HCT116 (cell line): ENCODE measurements at regions not wholly inside any gene's neighbourhood (a gene's known extent, or its start where the extent isn't known, plus 50 kb on each side); places are given as distances from the start of the nearest gene placed in this dataset.

Experiments used
- ATAC-seq: fragments of 200-7000 bp; cut with Tn5 transposase; 2 replicates; pipeline ENCODE4 v1.9.1; 2020; ENCODE audit warnings: mild to moderate bottlenecking, moderate library complexity
- BruUV-seq: library from RNA; stranded (reverse); fragments of 400-500 nt; replicated peaks from 2 replicates; lab custom pipeline; 2021; lab: Mats Ljungman, UMichigan
- CTCF ChIA-PET: fragments of 300-600 bp; sonication (Branson Sonifier 250); formaldehyde crosslinking; loops from one replicate; lab custom pipeline; 2021; ENCODE audit warnings: antibody characterized with exemption; lab: Charles Lee
- POLR2A ChIA-PET: fragments of 300-600, 350-600 bp; sonication (Branson Sonifier 250); formaldehyde crosslinking; loops from one replicate; lab custom pipeline; 2021; ENCODE audit warnings: antibody characterized with exemption; lab: Charles Lee
- RAD21 ChIA-PET, 2 experiments: fragments of 300-600 bp; sonication (Branson Sonifier 250); formaldehyde crosslinking; loops; one replicate each; lab custom pipeline; 2023; ENCODE audit warnings: low total read pairs in 2 of 2; ENCODE audit not compliant: uncharacterized antibody in 2 of 2, unreplicated experiment in 2 of 2, low non-redundant PET in 1 of 2; lab: Charles Lee
- DNase-seq: peaks from one replicate; pipeline ENCODE4 v3.0.0-alpha.2; 2010; ENCODE audit warnings: low read depth, low spot score
- H2AFZ ChIP-seq: fragments of 200-600 bp; shearing (Covaris generic), sonication (generic); 2 replicates; pipeline ENCODE4 v1.6.1; 2017; ENCODE audit warnings: low read depth, mixed run types, mixed read lengths, antibody characterized with exemption, low read length; ENCODE audit not compliant: poor library complexity, severe bottlenecking
- H3K27ac ChIP-seq: 2 replicates; pipeline ENCODE4 v1.5.1; 2012; ENCODE audit warnings: low read depth, low read length
- H3K27me3 ChIP-seq: fragments of 200-600 bp; sonication (generic); 2 replicates; pipeline ENCODE4 v1.6.1; 2016; ENCODE audit warnings: mixed run types, low read length, mixed read lengths; ENCODE audit not compliant: insufficient read depth
- H3K36me3 ChIP-seq, 2 experiments: fragments of 200-500 bp in 1 of 2; fragments of 200-600 bp in 1 of 2; sonication (Bioruptor generic) in 1 of 2; sonication (generic) in 1 of 2; 2 replicates each; pipeline versions ENCODE4 v1.5.1 to v1.6.1; 2014 to 2016; ENCODE audit warnings: low read length in 2 of 2, inconsistent platforms in 1 of 2, mixed read lengths in 1 of 2, mixed run types in 1 of 2; ENCODE audit not compliant: insufficient read depth in 2 of 2, control insufficient read depth in 1 of 2
- H3K4me1 ChIP-seq, 2 experiments: fragments of 200-600 bp in 1 of 2; sonication (generic) in 1 of 2; 2 replicates each; pipeline versions ENCODE4 v1.5.1 to v1.6.1; 2012 to 2017; ENCODE audit warnings: low read length in 2 of 2, inconsistent platforms in 1 of 2, mild to moderate bottlenecking in 1 of 2, mixed read lengths in 1 of 2, mixed run types in 1 of 2, moderate library complexity in 1 of 2; ENCODE audit not compliant: insufficient read depth in 2 of 2, control insufficient read depth in 1 of 2
- H3K4me2 ChIP-seq: fragments of 200-600 bp; sonication (generic); 2 replicates; pipeline ENCODE4 v1.6.1; 2017; ENCODE audit warnings: mixed run types, low read length, mixed read lengths
- H3K4me3 ChIP-seq, 2 experiments: fragments of 200-600 bp in 1 of 2; sonication (generic) in 1 of 2; replicated peaks in 1 of 2; 2 replicates each; pipeline ENCODE4 v1.5.1; 2011 to 2016; ENCODE audit warnings: low read length in 2 of 2, control low read depth in 1 of 2, low read depth in 1 of 2, mild to moderate bottlenecking in 1 of 2, mixed read lengths in 1 of 2, mixed run types in 1 of 2
- H3K79me2 ChIP-seq: fragments of 200-600 bp; sonication (generic); 2 replicates; pipeline ENCODE4 v1.6.1; 2017; ENCODE audit warnings: mild to moderate bottlenecking, mixed run types, low read length, moderate library complexity, mixed read lengths; ENCODE audit not compliant: insufficient read depth
- H3K9ac ChIP-seq: fragments of 200-600 bp; sonication (generic); 2 replicates; pipeline ENCODE4 v1.6.1; 2016; ENCODE audit warnings: low read length, mixed read lengths
- H3K9me2 ChIP-seq: fragments of 200-600 bp; sonication (generic), shearing (Covaris generic); 2 replicates; pipeline ENCODE4 v1.6.1; 2017; ENCODE audit warnings: mixed run types, mild to moderate bottlenecking, moderate library complexity; ENCODE audit not compliant: insufficient read depth
- H3K9me3 ChIP-seq, 2 experiments: fragments of 200-500 bp in 1 of 2; fragments of 200-600 bp in 1 of 2; sonication (Bioruptor generic) in 1 of 2; sonication (generic) in 1 of 2; 2 replicates each; pipeline ENCODE4 v1.6.1; 2014 to 2017; ENCODE audit warnings: low read length in 2 of 2, mixed read lengths in 2 of 2, inconsistent platforms in 1 of 2, low read depth in 1 of 2, mild to moderate bottlenecking in 1 of 2, mixed run types in 1 of 2, moderate library complexity in 1 of 2; ENCODE audit not compliant: control insufficient read depth in 1 of 2, insufficient read depth in 1 of 2
- H4K20me1 ChIP-seq: fragments of 200-600 bp; sonication (generic), shearing (Covaris generic); 2 replicates; pipeline ENCODE4 v1.6.1; 2017; ENCODE audit warnings: mixed run types, mild to moderate bottlenecking, moderate library complexity; ENCODE audit not compliant: insufficient read depth
- CBX3 ChIP-seq: IDR thresholded peaks from 2 replicates; pipeline ENCODE4 v1.6.1; 2012; ENCODE audit warnings: low read depth
- EZH2phosphoT487 ChIP-seq: fragments of 200-600 bp; IDR thresholded peaks from 2 replicates; pipeline ENCODE4 v1.6.1; 2018; ENCODE audit warnings: antibody characterized with exemption, borderline replicate concordance
- REST ChIP-seq: IDR thresholded peaks from 2 replicates; pipeline ENCODE4 v1.6.1; 2012; ENCODE audit warnings: low read depth
- YY1 ChIP-seq: IDR thresholded peaks from 2 replicates; pipeline ENCODE4 v1.6.1; 2011; ENCODE audit warnings: low read length, low read depth, moderate library complexity, mild to moderate bottlenecking; ENCODE audit not compliant: insufficient replicate concordance; ENCODE audit errors: extremely low read depth
- ZBTB33 ChIP-seq: IDR thresholded peaks from 2 replicates; pipeline ENCODE4 v1.6.1; 2011; ENCODE audit warnings: mild to moderate bottlenecking, low read length, moderate library complexity; ENCODE audit not compliant: insufficient replicate concordance; ENCODE audit errors: extremely low read depth
- intact Hi-C: fragments of 100-400 bp; cut with micrococcal nuclease; formaldehyde crosslinking; loops from 2 replicates; pipeline ENCODE4 v1.10.0; 2022

- DNase-seq (no peak), ATAC-seq (no peak)
- H3K27me3 ChIP-seq: no peaks in the 10 kb centered on the region
- H3K4me3 ChIP-seq: no peak overlapping the region
- intact Hi-C loops: no loop called here
- H3K79me2 ChIP-seq: no peaks in the 10 kb centered on the region
- no peak overlapping the region for H3K27ac ChIP-seq
- no peaks in the 10 kb centered on the region for H4K20me1 ChIP-seq
- POLR2A ChIA-PET: no interaction called here
- no peaks in the 10 kb centered on the region for H3K36me3 ChIP-seq
- H3K4me1 ChIP-seq: no peaks in the 10 kb centered on the region
- no peaks in the 10 kb centered on the region for H3K9me2 ChIP-seq
- TF ChIP-seq YY1 (no peak), ZBTB33 (no peak), REST (no peak), CBX3 (no peak), EZH2phosphoT487 (no peak)
- no peak overlapping the region for H3K4me2 ChIP-seq
- no peak overlapping the region for H3K9ac ChIP-seq
- CTCF ChIA-PET: no interaction called here
- H3K9me3 ChIP-seq: no peaks in the 10 kb centered on the region
- no peak overlapping the region for H2AFZ ChIP-seq
- BruUV-seq: no TSS peak
- RAD21 ChIA-PET: no interaction called here
Measured at GRCh38 chr13:81117416-81117815, 776.5 kb upstream of the SPRY2 start.
